HEK293 (cell line): ENCODE measurements at regions not wholly inside any gene's neighbourhood (a gene's known extent, or its start where the extent isn't known, plus 50 kb on each side); places are given as distances from the start of the nearest gene placed in this dataset.

Experiments used
- CTCF ChIA-PET: fragments of 350-600 bp; formaldehyde crosslinking; extraction: SDS; loops from one replicate; lab custom pipeline; 2021; ENCODE audit warnings: antibody characterized with exemption; lab: Yijun Ruan, JAX
- POLR2A ChIA-PET: fragments of 300-600 bp; formaldehyde crosslinking; extraction: SDS; loops from one replicate; lab custom pipeline; 2020; ENCODE audit warnings: antibody characterized with exemption, inconsistent platforms; lab: Yijun Ruan, JAX
- H3K27ac ChIP-seq: fragments of 200-500 bp; sonication (Bioruptor generic); 2 replicates; pipeline ENCODE4 v1.5.1; 2014; ENCODE audit warnings: low read depth, low read length, control low read depth, inconsistent platforms; ENCODE audit errors: extremely low read depth
- H3K36me3 ChIP-seq, 2 experiments: fragments of 200-500 bp in 1 of 2; sonication (Bioruptor generic) in 1 of 2; 1 replicate in 1 of 2; 2 replicates in 1 of 2; pipeline ENCODE4 v1.5.1; 2014 to 2017; ENCODE audit warnings: inconsistent platforms in 2 of 2, low read length in 2 of 2; ENCODE audit not compliant: control insufficient read depth in 2 of 2, insufficient read depth in 1 of 2
- H3K4me1 ChIP-seq: fragments of 200-500 bp; sonication (Bioruptor generic); 2 replicates; pipeline ENCODE4 v1.5.1; 2014; ENCODE audit warnings: mild to moderate bottlenecking, low read length, inconsistent platforms; ENCODE audit not compliant: control insufficient read depth, insufficient read depth
- H3K4me3 ChIP-seq: 2 replicates; pipeline ENCODE4 v1.5.1; 2011; ENCODE audit warnings: low read depth, mild to moderate bottlenecking, control low read depth, low read length, moderate library complexity
- H3K9me3 ChIP-seq: fragments of 200-500 bp; sonication (Bioruptor generic); 2 replicates; pipeline ENCODE4 v1.5.1; 2014; ENCODE audit warnings: low read depth, low read length, inconsistent platforms; ENCODE audit not compliant: control insufficient read depth, insufficient read depth
- BCL11A ChIP-seq: fragments of 450-650 bp; formaldehyde crosslinking; IDR thresholded peaks from 2 replicates; pipeline ENCODE4 v1.5.1; 2016; ENCODE audit warnings: low read depth, missing biosample characterization, missing genetic modification characterization
- KLF9 ChIP-seq: fragments of 450-650 bp; formaldehyde crosslinking; IDR thresholded peaks from 2 replicates; pipeline ENCODE4 v1.5.1; 2016; ENCODE audit warnings: missing biosample characterization, missing genetic modification characterization, low read depth
- ZBTB17 ChIP-seq: fragments of 450-650 bp; formaldehyde crosslinking; IDR thresholded peaks from 2 replicates; pipeline ENCODE4 v1.5.1; 2016; ENCODE audit warnings: missing biosample characterization, missing genetic modification characterization
- ZFP37 ChIP-seq: fragments of 450-650 bp; formaldehyde crosslinking; IDR thresholded peaks from 2 replicates; pipeline ENCODE4 v1.5.1; 2016; ENCODE audit warnings: missing biosample characterization, missing genetic modification characterization
- ZNF121 ChIP-seq: fragments of 450-650 bp; formaldehyde crosslinking; IDR thresholded peaks from 2 replicates; pipeline ENCODE4 v1.5.1; 2016; ENCODE audit warnings: missing biosample characterization, missing genetic modification characterization
- ZNF155 ChIP-seq: fragments of 450-650 bp; formaldehyde crosslinking; IDR thresholded peaks from 2 replicates; pipeline ENCODE4 v1.5.1; 2016; ENCODE audit warnings: missing biosample characterization, missing genetic modification characterization
- ZNF239 ChIP-seq: fragments of 450-650 bp; formaldehyde crosslinking; IDR thresholded peaks from 2 replicates; pipeline ENCODE4 v1.5.1; 2016; ENCODE audit warnings: missing biosample characterization, missing genetic modification characterization
- ZNF292 ChIP-seq: fragments of 450-650 bp; formaldehyde crosslinking; IDR thresholded peaks from 2 replicates; pipeline ENCODE4 v1.5.1; 2016; ENCODE audit warnings: low read depth, missing biosample characterization, missing genetic modification characterization, borderline replicate concordance
- ZNF366 ChIP-seq: fragments of 450-650 bp; formaldehyde crosslinking; conservative IDR thresholded peaks from 2 replicates; pipeline ENCODE4 v1.5.1; 2016; ENCODE audit warnings: missing biosample characterization, missing genetic modification characterization
- ZNF571 ChIP-seq: fragments of 450-650 bp; formaldehyde crosslinking; IDR thresholded peaks from 2 replicates; pipeline ENCODE4 v1.5.0; 2017; ENCODE audit warnings: missing biosample characterization, missing genetic modification characterization
- ZNF623 ChIP-seq: fragments of 450-650 bp; formaldehyde crosslinking; IDR thresholded peaks from 2 replicates; pipeline ENCODE4 v1.5.1; 2016; ENCODE audit warnings: missing biosample characterization, missing genetic modification characterization
- ZNF701 ChIP-seq: fragments of 450-650 bp; formaldehyde crosslinking; IDR thresholded peaks from 2 replicates; pipeline ENCODE4 v1.5.1; 2016; ENCODE audit warnings: missing biosample characterization, missing genetic modification characterization
- ZNF792 ChIP-seq: fragments of 450-650 bp; formaldehyde crosslinking; IDR thresholded peaks from 2 replicates; pipeline ENCODE4 v1.5.1; 2016; ENCODE audit warnings: missing biosample characterization, missing genetic modification characterization
- ZSCAN30 ChIP-seq: fragments of 450-650 bp; IDR thresholded peaks from 2 replicates; pipeline ENCODE4 v1.5.1; 2018; ENCODE audit warnings: missing biosample characterization, mild to moderate bottlenecking, missing genetic modification characterization, moderate library complexity
- TF ChIP-seq, protein P1 (sequence below): fragments of 450-650 bp; formaldehyde crosslinking; IDR thresholded peaks from 2 replicates; pipeline ENCODE4 v1.5.1; 2016; ENCODE audit warnings: missing biosample characterization, missing genetic modification characterization, borderline replicate concordance
- TF ChIP-seq, protein P2 (sequence below): fragments of 450-650 bp; formaldehyde crosslinking; IDR thresholded peaks from 2 replicates; pipeline ENCODE4 v1.5.1; 2016; ENCODE audit warnings: missing biosample characterization, missing genetic modification characterization
- TF ChIP-seq, protein P3 (sequence below): fragments of 450-650 bp; formaldehyde crosslinking; IDR thresholded peaks from 2 replicates; pipeline ENCODE4 v1.5.1; 2016; ENCODE audit warnings: missing biosample characterization, missing genetic modification characterization, low read depth
- TF ChIP-seq, protein P4 (sequence below): fragments of 450-650 bp; formaldehyde crosslinking; IDR thresholded peaks from 2 replicates; pipeline ENCODE4 v1.5.1; 2016; ENCODE audit warnings: missing biosample characterization, missing genetic modification characterization

DNA sequence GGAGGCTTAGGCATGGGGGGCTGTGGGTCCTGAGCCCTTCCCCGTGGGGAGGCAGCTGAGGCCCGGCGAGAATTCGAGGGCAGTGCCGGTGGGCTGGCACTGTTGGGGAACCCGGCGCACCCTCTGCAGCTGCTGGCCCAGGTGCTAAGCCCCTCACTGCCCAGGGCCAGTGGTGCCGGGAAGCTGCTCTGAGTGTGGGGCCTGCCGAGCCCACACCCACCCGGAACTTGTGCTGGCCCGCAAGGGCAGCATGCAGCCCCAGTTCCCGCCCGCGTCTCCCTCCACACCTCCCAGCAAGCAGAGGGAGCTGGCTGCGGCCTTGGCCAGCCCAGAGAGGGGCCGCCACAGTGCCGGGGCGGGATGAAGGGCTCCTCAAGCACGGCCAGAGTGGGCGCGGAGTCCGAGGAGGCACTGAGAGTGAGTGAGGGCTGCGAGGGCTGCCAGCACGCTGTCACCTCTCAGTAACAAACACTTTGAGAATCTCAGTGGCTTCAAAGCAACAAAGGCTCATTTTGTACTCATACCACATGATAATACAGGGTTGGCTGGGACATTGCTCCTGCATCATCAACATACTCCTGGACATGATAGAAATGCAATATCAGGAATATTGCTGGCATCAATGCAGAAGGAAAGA lies 265.7 kb upstream of the ANKRD55 start:
- CTCF ChIA-PET: no interaction called here
- H3K36me3 ChIP-seq: no peaks in the 10 kb centered on the region

DNA sequence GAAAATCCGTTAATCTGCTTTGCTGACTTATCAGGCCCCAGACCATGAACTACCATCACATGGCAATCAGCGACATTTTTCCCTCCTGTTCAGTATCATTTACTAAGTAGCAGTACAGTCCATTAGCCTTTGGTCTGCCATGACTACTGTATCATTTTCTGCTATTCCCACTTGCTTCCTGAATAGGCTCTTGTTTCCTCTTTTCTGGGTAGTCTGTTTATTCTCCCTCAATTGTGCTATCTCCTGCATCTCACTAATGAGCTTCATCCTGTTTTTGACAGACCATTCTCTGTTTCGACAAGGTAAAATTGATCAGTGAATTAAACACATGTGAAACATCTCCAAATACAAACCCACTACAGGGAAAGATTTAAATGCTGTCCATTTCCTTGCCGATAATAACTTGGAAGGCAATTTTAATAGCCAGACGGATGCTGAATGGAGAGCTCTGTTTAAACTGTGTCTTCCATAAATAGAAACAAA lies 263.5 kb upstream of the ANKRD55 start:
- no peak overlapping the region for H3K4me3 ChIP-seq
- ChIA-PET CTCF (interaction anchor here (1.0 kb wide), 1 partner anchor 16 kb away, joined by 4 read pairs; no protein-coding TSS in a partner anchor), POLR2A (no interaction called here)
- no peak for TF ChIP-seq KLF9 (tag by site-specific recombination)
- H3K27ac ChIP-seq: no peak overlapping the region
- peaks cover 1% of the 10 kb centered on the region for H3K4me1 ChIP-seq
- no peaks in the 10 kb centered on the region for H3K9me3 ChIP-seq
- H3K36me3 ChIP-seq: no peaks in the 10 kb centered on the region

More for the DNA sequence above, 265.7 kb upstream of the ANKRD55 start:
- Histone ChIP-seq H3K4me1 (no peaks in the 10 kb centered on the region), H3K9me3 (no peaks in the 10 kb centered on the region), H3K4me3 (no peak overlapping the region), H3K27ac (no peak overlapping the region)
- TF ChIP-seq ZNF623 (tag by site-specific recombination): no peak
- TF ChIP-seq BCL11A (tag by site-specific recombination): no peak
- TF ChIP-seq, protein P1, sequence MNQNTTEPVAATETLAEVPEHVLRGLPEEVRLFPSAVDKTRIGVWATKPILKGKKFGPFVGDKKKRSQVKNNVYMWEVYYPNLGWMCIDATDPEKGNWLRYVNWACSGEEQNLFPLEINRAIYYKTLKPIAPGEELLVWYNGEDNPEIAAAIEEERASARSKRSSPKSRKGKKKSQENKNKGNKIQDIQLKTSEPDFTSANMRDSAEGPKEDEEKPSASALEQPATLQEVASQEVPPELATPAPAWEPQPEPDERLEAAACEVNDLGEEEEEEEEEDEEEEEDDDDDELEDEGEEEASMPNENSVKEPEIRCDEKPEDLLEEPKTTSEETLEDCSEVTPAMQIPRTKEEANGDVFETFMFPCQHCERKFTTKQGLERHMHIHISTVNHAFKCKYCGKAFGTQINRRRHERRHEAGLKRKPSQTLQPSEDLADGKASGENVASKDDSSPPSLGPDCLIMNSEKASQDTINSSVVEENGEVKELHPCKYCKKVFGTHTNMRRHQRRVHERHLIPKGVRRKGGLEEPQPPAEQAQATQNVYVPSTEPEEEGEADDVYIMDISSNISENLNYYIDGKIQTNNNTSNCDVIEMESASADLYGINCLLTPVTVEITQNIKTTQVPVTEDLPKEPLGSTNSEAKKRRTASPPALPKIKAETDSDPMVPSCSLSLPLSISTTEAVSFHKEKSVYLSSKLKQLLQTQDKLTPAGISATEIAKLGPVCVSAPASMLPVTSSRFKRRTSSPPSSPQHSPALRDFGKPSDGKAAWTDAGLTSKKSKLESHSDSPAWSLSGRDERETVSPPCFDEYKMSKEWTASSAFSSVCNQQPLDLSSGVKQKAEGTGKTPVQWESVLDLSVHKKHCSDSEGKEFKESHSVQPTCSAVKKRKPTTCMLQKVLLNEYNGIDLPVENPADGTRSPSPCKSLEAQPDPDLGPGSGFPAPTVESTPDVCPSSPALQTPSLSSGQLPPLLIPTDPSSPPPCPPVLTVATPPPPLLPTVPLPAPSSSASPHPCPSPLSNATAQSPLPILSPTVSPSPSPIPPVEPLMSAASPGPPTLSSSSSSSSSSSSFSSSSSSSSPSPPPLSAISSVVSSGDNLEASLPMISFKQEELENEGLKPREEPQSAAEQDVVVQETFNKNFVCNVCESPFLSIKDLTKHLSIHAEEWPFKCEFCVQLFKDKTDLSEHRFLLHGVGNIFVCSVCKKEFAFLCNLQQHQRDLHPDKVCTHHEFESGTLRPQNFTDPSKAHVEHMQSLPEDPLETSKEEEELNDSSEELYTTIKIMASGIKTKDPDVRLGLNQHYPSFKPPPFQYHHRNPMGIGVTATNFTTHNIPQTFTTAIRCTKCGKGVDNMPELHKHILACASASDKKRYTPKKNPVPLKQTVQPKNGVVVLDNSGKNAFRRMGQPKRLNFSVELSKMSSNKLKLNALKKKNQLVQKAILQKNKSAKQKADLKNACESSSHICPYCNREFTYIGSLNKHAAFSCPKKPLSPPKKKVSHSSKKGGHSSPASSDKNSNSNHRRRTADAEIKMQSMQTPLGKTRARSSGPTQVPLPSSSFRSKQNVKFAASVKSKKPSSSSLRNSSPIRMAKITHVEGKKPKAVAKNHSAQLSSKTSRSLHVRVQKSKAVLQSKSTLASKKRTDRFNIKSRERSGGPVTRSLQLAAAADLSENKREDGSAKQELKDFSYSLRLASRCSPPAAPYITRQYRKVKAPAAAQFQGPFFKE (tag by site-specific recombination): no peak
- no peak for TF ChIP-seq ZNF121
- no peak for TF ChIP-seq ZNF366 (tag by site-specific recombination)
- TF ChIP-seq, protein P2, sequence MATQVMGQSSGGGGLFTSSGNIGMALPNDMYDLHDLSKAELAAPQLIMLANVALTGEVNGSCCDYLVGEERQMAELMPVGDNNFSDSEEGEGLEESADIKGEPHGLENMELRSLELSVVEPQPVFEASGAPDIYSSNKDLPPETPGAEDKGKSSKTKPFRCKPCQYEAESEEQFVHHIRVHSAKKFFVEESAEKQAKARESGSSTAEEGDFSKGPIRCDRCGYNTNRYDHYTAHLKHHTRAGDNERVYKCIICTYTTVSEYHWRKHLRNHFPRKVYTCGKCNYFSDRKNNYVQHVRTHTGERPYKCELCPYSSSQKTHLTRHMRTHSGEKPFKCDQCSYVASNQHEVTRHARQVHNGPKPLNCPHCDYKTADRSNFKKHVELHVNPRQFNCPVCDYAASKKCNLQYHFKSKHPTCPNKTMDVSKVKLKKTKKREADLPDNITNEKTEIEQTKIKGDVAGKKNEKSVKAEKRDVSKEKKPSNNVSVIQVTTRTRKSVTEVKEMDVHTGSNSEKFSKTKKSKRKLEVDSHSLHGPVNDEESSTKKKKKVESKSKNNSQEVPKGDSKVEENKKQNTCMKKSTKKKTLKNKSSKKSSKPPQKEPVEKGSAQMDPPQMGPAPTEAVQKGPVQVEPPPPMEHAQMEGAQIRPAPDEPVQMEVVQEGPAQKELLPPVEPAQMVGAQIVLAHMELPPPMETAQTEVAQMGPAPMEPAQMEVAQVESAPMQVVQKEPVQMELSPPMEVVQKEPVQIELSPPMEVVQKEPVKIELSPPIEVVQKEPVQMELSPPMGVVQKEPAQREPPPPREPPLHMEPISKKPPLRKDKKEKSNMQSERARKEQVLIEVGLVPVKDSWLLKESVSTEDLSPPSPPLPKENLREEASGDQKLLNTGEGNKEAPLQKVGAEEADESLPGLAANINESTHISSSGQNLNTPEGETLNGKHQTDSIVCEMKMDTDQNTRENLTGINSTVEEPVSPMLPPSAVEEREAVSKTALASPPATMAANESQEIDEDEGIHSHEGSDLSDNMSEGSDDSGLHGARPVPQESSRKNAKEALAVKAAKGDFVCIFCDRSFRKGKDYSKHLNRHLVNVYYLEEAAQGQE (tag by site-specific recombination): no peak
- TF ChIP-seq ZNF292 (tag by site-specific recombination): no peak
- TF ChIP-seq ZNF701 (tag by site-specific recombination): no peak
- POLR2A ChIA-PET: no interaction called here

DNA sequence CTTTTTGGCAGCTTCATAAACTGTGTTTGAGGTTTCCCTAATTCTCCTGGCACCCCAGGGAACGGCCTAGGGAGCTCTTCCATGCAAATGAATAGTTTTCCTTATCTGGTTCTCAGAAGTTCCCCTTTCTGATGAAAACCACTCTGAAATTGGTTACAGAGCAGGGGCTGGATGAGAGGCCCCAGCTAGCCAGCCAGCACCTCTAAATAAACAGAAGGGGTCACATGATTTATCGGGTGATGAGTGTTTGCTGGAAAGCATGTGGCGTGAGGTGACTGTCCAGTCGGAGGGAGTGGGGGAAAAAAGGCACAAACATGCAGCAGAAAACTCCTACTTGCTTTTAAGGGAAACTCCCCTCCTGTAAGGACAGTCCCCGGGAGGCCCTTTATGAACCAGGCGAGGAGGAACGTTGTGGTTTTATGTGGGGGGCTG lies 261.2 kb upstream of the ANKRD55 start:
- ChIA-PET CTCF (no interaction called here), POLR2A (no interaction called here)
- no peaks in the 10 kb centered on the region for H3K9me3 ChIP-seq
- no peak overlapping the region for H3K4me3 ChIP-seq
- no peaks in the 10 kb centered on the region for H3K36me3 ChIP-seq
- peaks cover 9% of the 10 kb centered on the region for H3K4me1 ChIP-seq
- no peak overlapping the region for H3K27ac ChIP-seq
- TF ChIP-seq ZNF571 (tag by site-specific recombination): no peak
- no peak for TF ChIP-seq ZNF155
- TF ChIP-seq, protein P3, sequence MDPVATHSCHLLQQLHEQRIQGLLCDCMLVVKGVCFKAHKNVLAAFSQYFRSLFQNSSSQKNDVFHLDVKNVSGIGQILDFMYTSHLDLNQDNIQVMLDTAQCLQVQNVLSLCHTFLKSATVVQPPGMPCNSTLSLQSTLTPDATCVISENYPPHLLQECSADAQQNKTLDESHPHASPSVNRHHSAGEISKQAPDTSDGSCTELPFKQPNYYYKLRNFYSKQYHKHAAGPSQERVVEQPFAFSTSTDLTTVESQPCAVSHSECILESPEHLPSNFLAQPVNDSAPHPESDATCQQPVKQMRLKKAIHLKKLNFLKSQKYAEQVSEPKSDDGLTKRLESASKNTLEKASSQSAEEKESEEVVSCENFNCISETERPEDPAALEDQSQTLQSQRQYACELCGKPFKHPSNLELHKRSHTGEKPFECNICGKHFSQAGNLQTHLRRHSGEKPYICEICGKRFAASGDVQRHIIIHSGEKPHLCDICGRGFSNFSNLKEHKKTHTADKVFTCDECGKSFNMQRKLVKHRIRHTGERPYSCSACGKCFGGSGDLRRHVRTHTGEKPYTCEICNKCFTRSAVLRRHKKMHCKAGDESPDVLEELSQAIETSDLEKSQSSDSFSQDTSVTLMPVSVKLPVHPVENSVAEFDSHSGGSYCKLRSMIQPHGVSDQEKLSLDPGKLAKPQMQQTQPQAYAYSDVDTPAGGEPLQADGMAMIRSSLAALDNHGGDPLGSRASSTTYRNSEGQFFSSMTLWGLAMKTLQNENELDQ: no peak
- TF ChIP-seq ZBTB17 (tag by site-specific recombination): no peak
- TF ChIP-seq ZNF239 (tag by site-specific recombination): no peak
- no peak for TF ChIP-seq ZFP37 (tag by site-specific recombination)
- no peak for TF ChIP-seq ZNF792 (tag by site-specific recombination)
- no peak for TF ChIP-seq ZSCAN30 (tag by site-specific recombination)
- TF ChIP-seq, protein P4, sequence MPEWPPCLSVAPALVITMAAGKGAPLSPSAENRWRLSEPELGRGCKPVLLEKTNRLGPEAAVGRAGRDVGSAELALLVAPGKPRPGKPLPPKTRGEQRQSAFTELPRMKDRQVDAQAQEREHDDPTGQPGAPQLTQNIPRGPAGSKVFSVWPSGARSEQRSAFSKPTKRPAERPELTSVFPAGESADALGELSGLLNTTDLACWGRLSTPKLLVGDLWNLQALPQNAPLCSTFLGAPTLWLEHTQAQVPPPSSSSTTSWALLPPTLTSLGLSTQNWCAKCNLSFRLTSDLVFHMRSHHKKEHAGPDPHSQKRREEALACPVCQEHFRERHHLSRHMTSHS (tag by site-specific recombination): no peak
